ENCODE measurements at regions not wholly inside any gene's neighbourhood (a gene's known extent, or its start where the extent isn't known, plus 50 kb on each side); places are given as distances from the start of the nearest gene placed in this dataset.

DNA sequence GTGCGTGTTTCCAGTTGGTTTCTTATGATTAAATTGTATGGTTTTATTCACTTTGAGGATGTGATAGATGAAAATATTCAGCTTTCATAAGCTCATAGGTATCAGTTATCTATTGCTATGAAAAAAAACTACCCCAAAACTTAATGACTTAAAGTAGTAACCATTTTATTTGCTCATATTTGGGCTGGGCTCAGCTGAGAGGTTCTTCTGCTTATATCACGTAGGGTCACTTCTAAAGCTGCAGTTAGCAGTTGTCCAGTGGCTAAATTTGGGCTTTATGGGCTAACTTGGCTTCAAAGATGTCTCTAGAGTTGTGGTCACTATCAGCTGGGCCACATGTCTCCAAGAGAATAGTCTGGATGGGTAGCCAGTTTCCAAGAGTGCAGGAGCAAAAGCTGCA lies 206.4 kb upstream of the LYPLAL1 start:
- H2AFZ ChIP-seq (ENCODE audit: low read depth, low read length), result no peak overlapping the region
- no peaks in the 10 kb centered on the region for H3K4me1 ChIP-seq (ENCODE audit: insufficient read depth, low read length)
- H3K4me3 ChIP-seq (ENCODE audit: low read length), result no peak overlapping the region
- no peaks in the 10 kb centered on the region for H3K36me3 ChIP-seq (ENCODE audit: insufficient read depth, low read length)
- H3K9me3 ChIP-seq (ENCODE audit: low read length), result peaks cover under 1% of the 10 kb centered on the region
- no peaks in the 10 kb centered on the region for H3K27me3 ChIP-seq (ENCODE audit: insufficient read depth, low read length)

DNA sequence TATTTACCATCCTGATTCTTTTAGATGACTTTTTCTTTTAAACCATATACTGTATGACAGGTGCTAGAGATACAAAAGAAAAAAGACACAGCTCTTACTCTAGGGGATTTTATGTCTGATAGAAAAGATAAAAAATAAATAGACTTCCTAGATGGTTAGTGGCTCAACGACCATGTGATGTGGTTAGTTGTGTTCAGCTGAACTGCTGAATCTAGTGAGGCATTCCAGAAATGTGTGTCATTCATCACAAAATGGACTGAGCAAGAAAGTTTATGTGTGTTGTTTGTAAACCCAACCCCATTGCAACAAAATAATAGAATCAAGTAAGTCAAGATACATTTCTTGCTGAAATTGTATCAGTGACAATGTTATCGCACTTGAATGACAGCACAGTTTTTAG lies 205.8 kb upstream of the LYPLAL1 start:
- no peak overlapping the region for H3K4me3 ChIP-seq (ENCODE audit: low read length)
- H2AFZ ChIP-seq (ENCODE audit: low read depth, low read length), result no peak overlapping the region
- H3K9me3 ChIP-seq (ENCODE audit: low read length), result peaks cover 3% of the 10 kb centered on the region
- H3K4me1 ChIP-seq (ENCODE audit: insufficient read depth, low read length), result no peaks in the 10 kb centered on the region
- H3K27me3 ChIP-seq (ENCODE audit: insufficient read depth, low read length), result no peaks in the 10 kb centered on the region
- no peaks in the 10 kb centered on the region for H3K36me3 ChIP-seq (ENCODE audit: insufficient read depth, low read length)

GRCh38 chr1:218969006-218969405 lies 204.7 kb upstream of the LYPLAL1 start:
- H3K27me3 ChIP-seq (ENCODE audit: insufficient read depth, low read length), result no peaks in the 10 kb centered on the region
- no peaks in the 10 kb centered on the region for H3K36me3 ChIP-seq (ENCODE audit: insufficient read depth, low read length)
- H2AFZ ChIP-seq (ENCODE audit: low read depth, low read length), result no peak overlapping the region
- H3K9me3 ChIP-seq (ENCODE audit: low read length), result peaks cover 3% of the 10 kb centered on the region
- H3K4me3 ChIP-seq (ENCODE audit: low read length), result no peak overlapping the region
- no peaks in the 10 kb centered on the region for H3K4me1 ChIP-seq (ENCODE audit: insufficient read depth, low read length)

- H3K4me1 ChIP-seq (ENCODE audit: insufficient read depth, low read length), result no peaks in the 10 kb centered on the region
- no peak overlapping the region for H3K4me3 ChIP-seq (ENCODE audit: low read length)
- peaks cover 5% of the 10 kb centered on the region for H3K9me3 ChIP-seq (ENCODE audit: low read length)
- H3K27me3 ChIP-seq (ENCODE audit: insufficient read depth, low read length), result no peaks in the 10 kb centered on the region
- no peak overlapping the region for H2AFZ ChIP-seq (ENCODE audit: low read depth, low read length)
- H3K36me3 ChIP-seq (ENCODE audit: insufficient read depth, low read length), result no peaks in the 10 kb centered on the region
Observed at GRCh38 chr1:218970397-218970990, 203.2 kb upstream of the LYPLAL1 start.

DNA sequence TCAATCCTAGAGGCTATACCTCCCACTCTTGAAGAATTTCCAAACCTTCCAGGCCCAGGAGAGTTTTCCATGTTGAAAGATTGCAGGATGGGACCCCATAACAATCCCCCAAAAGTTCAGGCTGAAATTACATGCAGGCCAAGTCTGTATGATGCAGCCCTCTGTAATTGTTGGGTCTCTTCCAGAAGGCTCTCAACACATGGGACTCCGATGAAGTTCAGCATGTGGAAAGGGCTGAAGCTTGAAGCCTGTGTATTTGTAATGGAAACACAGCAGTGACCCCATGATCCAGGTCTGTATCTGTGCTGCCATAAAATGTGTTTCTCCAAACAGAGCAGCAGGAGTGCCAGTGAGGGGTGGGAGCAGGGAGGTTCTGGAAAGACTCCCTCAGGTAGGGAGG lies 202.5 kb upstream of the LYPLAL1 start:
- no peak overlapping the region for H3K4me3 ChIP-seq (ENCODE audit: low read length)
- H2AFZ ChIP-seq (ENCODE audit: low read depth, low read length), result no peak overlapping the region
- no peaks in the 10 kb centered on the region for H3K27me3 ChIP-seq (ENCODE audit: insufficient read depth, low read length)
- H3K36me3 ChIP-seq (ENCODE audit: insufficient read depth, low read length), result no peaks in the 10 kb centered on the region
- no peaks in the 10 kb centered on the region for H3K4me1 ChIP-seq (ENCODE audit: insufficient read depth, low read length)
- peaks cover 5% of the 10 kb centered on the region for H3K9me3 ChIP-seq (ENCODE audit: low read length)

- Histone ChIP-seq H3K4me1 (ENCODE audit: insufficient read depth, low read length) (no peaks in the 10 kb centered on the region), H3K36me3 (ENCODE audit: insufficient read depth, low read length) (no peaks in the 10 kb centered on the region), H2AFZ (ENCODE audit: low read depth, low read length) (no peak overlapping the region), H3K9me3 (ENCODE audit: low read length) (peaks cover 12% of the 10 kb centered on the region), H3K27me3 (ENCODE audit: insufficient read depth, low read length) (no peaks in the 10 kb centered on the region), H3K4me3 (ENCODE audit: low read length) (no peak overlapping the region)
Observed at GRCh38 chr1:218980881-218981280, 192.8 kb upstream of the LYPLAL1 start.

DNA sequence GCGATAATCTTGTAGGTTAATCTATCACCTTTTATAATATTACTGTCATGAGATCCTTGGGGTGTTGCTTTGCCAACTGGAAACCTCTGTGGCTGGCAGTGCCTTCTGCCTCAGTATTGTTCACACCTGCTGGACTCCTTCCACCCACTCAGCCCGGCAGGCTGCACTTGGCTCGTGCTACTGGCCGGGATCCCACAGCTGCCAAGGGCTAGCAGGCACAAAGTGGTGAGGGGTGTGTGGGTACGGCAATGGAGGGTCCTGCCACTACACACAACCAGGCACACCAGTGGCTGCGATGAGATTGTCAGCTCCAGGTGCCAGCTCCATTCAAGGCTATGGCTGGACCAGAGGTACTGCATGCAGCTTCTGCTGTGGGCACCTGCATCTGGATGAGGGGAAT lies 191.2 kb upstream of the LYPLAL1 start:
- Histone ChIP-seq H3K27me3 (ENCODE audit: insufficient read depth, low read length) (no peaks in the 10 kb centered on the region), H3K4me1 (ENCODE audit: insufficient read depth, low read length) (no peaks in the 10 kb centered on the region), H3K9me3 (ENCODE audit: low read length) (peaks cover 12% of the 10 kb centered on the region), H2AFZ (ENCODE audit: low read depth, low read length) (no peak overlapping the region), H3K4me3 (ENCODE audit: low read length) (no peak overlapping the region), H3K36me3 (ENCODE audit: insufficient read depth, low read length) (no peaks in the 10 kb centered on the region)

- H3K27me3 ChIP-seq (ENCODE audit: insufficient read depth, low read length), result no peaks in the 10 kb centered on the region
Observed at GRCh38 chr1:218983433-218983832, 190.2 kb upstream of the LYPLAL1 start.

GRCh38 chr1:218983848-218984247 lies 189.8 kb upstream of the LYPLAL1 start:
- no peaks in the 10 kb centered on the region for H3K4me1 ChIP-seq (ENCODE audit: insufficient read depth, low read length)
- no peak overlapping the region for H2AFZ ChIP-seq (ENCODE audit: low read depth, low read length)
- H3K27me3 ChIP-seq (ENCODE audit: insufficient read depth, low read length), result no peaks in the 10 kb centered on the region
- no peaks in the 10 kb centered on the region for H3K36me3 ChIP-seq (ENCODE audit: insufficient read depth, low read length)
- peaks cover 12% of the 10 kb centered on the region for H3K9me3 ChIP-seq (ENCODE audit: low read length)
- no peak overlapping the region for H3K4me3 ChIP-seq (ENCODE audit: low read length)

More at GRCh38 chr1:218983433-218983832, 190.2 kb upstream of the LYPLAL1 start:
- Histone ChIP-seq H3K36me3 (ENCODE audit: insufficient read depth, low read length) (no peaks in the 10 kb centered on the region), H3K9me3 (ENCODE audit: low read length) (peaks cover 12% of the 10 kb centered on the region), H3K4me3 (ENCODE audit: low read length) (no peak overlapping the region), H3K4me1 (ENCODE audit: insufficient read depth, low read length) (no peaks in the 10 kb centered on the region), H2AFZ (ENCODE audit: low read depth, low read length) (no peak overlapping the region)

- Histone ChIP-seq H3K4me1 (ENCODE audit: insufficient read depth, low read length) (no peaks in the 10 kb centered on the region), H3K9me3 (ENCODE audit: low read length) (peaks cover 12% of the 10 kb centered on the region), H3K4me3 (ENCODE audit: low read length) (no peak overlapping the region), H2AFZ (ENCODE audit: low read depth, low read length) (no peak overlapping the region), H3K36me3 (ENCODE audit: insufficient read depth, low read length) (no peaks in the 10 kb centered on the region), H3K27me3 (ENCODE audit: insufficient read depth, low read length) (no peaks in the 10 kb centered on the region)
Observed at GRCh38 chr1:218985424-218985984, 188.2 kb upstream of the LYPLAL1 start.

GRCh38 chr1:218986816-218987215 lies 186.9 kb upstream of the LYPLAL1 start:
- Histone ChIP-seq H3K4me3 (ENCODE audit: low read length) (no peak overlapping the region), H3K36me3 (ENCODE audit: insufficient read depth, low read length) (no peaks in the 10 kb centered on the region), H3K4me1 (ENCODE audit: insufficient read depth, low read length) (no peaks in the 10 kb centered on the region), H2AFZ (ENCODE audit: low read depth, low read length) (no peak overlapping the region), H3K27me3 (ENCODE audit: insufficient read depth, low read length) (no peaks in the 10 kb centered on the region), H3K9me3 (ENCODE audit: low read length) (peaks cover 12% of the 10 kb centered on the region)

DNA sequence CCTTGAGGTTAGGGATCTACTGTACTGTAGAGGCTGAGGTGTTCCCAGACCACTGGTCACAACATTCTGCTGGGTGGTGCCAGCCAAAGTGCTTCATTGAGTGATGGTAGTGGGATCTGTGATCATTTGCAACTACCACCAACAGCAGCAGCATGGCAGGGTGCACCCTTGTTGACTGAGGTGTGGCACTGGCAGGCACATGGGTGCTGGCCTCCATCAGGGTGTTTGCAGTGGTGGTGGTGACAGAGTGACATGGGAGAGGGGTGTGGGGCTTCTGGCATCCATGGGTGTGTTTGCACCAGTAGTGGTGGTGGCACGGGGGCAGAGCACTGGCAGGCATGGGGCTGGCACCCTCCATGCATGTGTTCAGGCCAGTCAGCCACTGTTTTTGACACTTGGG lies 183.7 kb upstream of the LYPLAL1 start:
- Histone ChIP-seq H2AFZ (ENCODE audit: low read depth, low read length) (no peak overlapping the region), H3K4me3 (ENCODE audit: low read length) (no peak overlapping the region), H3K4me1 (ENCODE audit: insufficient read depth, low read length) (no peaks in the 10 kb centered on the region), H3K36me3 (ENCODE audit: insufficient read depth, low read length) (no peaks in the 10 kb centered on the region), H3K9me3 (ENCODE audit: low read length) (no peaks in the 10 kb centered on the region), H3K27me3 (ENCODE audit: insufficient read depth, low read length) (no peaks in the 10 kb centered on the region)

DNA sequence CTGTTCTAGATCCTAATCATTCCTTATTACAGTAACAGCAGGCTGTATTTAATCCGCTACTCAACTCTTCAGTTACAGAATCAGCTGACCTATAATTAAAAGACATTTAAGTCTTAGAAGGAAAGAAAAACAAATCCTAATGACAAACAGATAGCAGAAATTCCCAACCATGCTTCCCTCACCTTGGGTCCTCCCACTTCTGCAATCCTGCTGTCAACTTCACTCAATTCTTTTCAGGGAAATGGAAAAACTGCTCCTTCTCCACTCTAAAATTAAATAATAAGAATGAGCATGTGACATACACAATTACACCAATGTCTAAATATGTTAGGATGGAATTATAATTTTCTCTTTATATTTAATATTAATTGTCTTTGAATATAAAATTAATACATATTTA lies 182.6 kb upstream of the LYPLAL1 start:
- no peaks in the 10 kb centered on the region for H3K4me1 ChIP-seq (ENCODE audit: insufficient read depth, low read length)
- H3K36me3 ChIP-seq (ENCODE audit: insufficient read depth, low read length), result no peaks in the 10 kb centered on the region
- no peak overlapping the region for H3K4me3 ChIP-seq (ENCODE audit: low read length)

GRCh38 chr1:218994615-218995014 lies 179.1 kb upstream of the LYPLAL1 start:
- Histone ChIP-seq H3K27me3 (ENCODE audit: insufficient read depth, low read length) (no peaks in the 10 kb centered on the region), H3K4me1 (ENCODE audit: insufficient read depth, low read length) (no peaks in the 10 kb centered on the region), H3K9me3 (ENCODE audit: low read length) (no peaks in the 10 kb centered on the region), H3K4me3 (ENCODE audit: low read length) (no peak overlapping the region), H3K36me3 (ENCODE audit: insufficient read depth, low read length) (no peaks in the 10 kb centered on the region), H2AFZ (ENCODE audit: low read depth, low read length) (no peak overlapping the region)

More for the DNA sequence above, 182.6 kb upstream of the LYPLAL1 start:
- no peaks in the 10 kb centered on the region for H3K27me3 ChIP-seq (ENCODE audit: insufficient read depth, low read length)
- H3K9me3 ChIP-seq (ENCODE audit: low read length), result no peaks in the 10 kb centered on the region
- H2AFZ ChIP-seq (ENCODE audit: low read depth, low read length), result no peak overlapping the region

Data from neuron (in vitro differentiated cells).